ENCODE measurements at regions not wholly inside any gene's neighbourhood (a gene's known extent, or its start where the extent isn't known, plus 50 kb on each side); places are given as distances from the start of the nearest gene placed in this dataset.

- TF ChIP-seq TSHZ2 (CRISPR knock-in tag; IDR thresholded peaks at IDR 0.05), result no peak
- TF ChIP-seq GLIS3 (CRISPR knock-in tag; IDR thresholded peaks at IDR 0.05), result no peak
- TF ChIP-seq CREB5 (CRISPR knock-in tag; IDR thresholded peaks at IDR 0.05; ENCODE audit: low read depth), result no peak
- no peak for TF ChIP-seq OSR1 (CRISPR knock-in tag; IDR thresholded peaks at IDR 0.05)
- TF ChIP-seq PPARA (CRISPR knock-in tag; IDR thresholded peaks at IDR 0.05; ENCODE audit: borderline replicate concordance), result no peak
- no peak for TF ChIP-seq TCF4 (CRISPR knock-in tag; IDR thresholded peaks at IDR 0.05; ENCODE audit: borderline replicate concordance)
- no peak for ATAC-seq
Measured at GRCh38 chr18:73414069-73414468, 546.3 kb upstream of the NETO1 start.

- no peak for ATAC-seq
- no peak for TF ChIP-seq ZC3H10 (CRISPR knock-in tag; IDR thresholded peaks at IDR 0.05)
- TF ChIP-seq ZNF8 (CRISPR knock-in tag; IDR thresholded peaks at IDR 0.05), result no peak
Measured at GRCh38 chr18:73409242-73409641, 541.5 kb upstream of the NETO1 start.

GRCh38 chr18:73408469-73408868, 540.7 kb upstream of the NETO1 start:
- TF ChIP-seq ZC3H10 (CRISPR knock-in tag; IDR thresholded peaks at IDR 0.05) (no peak), ESRRG (CRISPR knock-in tag; IDR thresholded peaks at IDR 0.05) (no peak), ZNF8 (CRISPR knock-in tag; IDR thresholded peaks at IDR 0.05) (no peak), CREB5 (CRISPR knock-in tag; IDR thresholded peaks at IDR 0.05; ENCODE audit: low read depth) (no peak)
- ATAC-seq, result no peak

GRCh38 chr18:73407506-73407905, 539.7 kb upstream of the NETO1 start:
- TF ChIP-seq TSHZ2 (CRISPR knock-in tag; IDR thresholded peaks at IDR 0.05), result no peak
- no peak for TF ChIP-seq TOX (CRISPR knock-in tag; IDR thresholded peaks at IDR 0.05; ENCODE audit: borderline replicate concordance)
- no peak for TF ChIP-seq ZC3H10 (CRISPR knock-in tag; IDR thresholded peaks at IDR 0.05)
- no peak for TF ChIP-seq ZFP30 (CRISPR knock-in tag; IDR thresholded peaks at IDR 0.05)
- TF ChIP-seq OSR1 (CRISPR knock-in tag; IDR thresholded peaks at IDR 0.05), result no peak
- TF ChIP-seq ISL1 (CRISPR knock-in tag; IDR thresholded peaks at IDR 0.05), result no peak
- TF ChIP-seq ZNF565 (CRISPR knock-in tag; conservative IDR thresholded peaks at IDR 0.05; ENCODE audit: low read depth), result no peak
- TF ChIP-seq SNAI2 (CRISPR knock-in tag; IDR thresholded peaks at IDR 0.05), result no peak
- TF ChIP-seq CSRNP3 (CRISPR knock-in tag; IDR thresholded peaks at IDR 0.05), result no peak
- no peak for TF ChIP-seq BACH2 (CRISPR knock-in tag; IDR thresholded peaks at IDR 0.05; ENCODE audit: borderline replicate concordance)
- no peak for TF ChIP-seq ESRRG (CRISPR knock-in tag; IDR thresholded peaks at IDR 0.05)
- no peak for TF ChIP-seq ARNTL (CRISPR knock-in tag; IDR thresholded peaks at IDR 0.05; ENCODE audit: borderline replicate concordance, low read depth)
- no peak for TF ChIP-seq ZNF8 (CRISPR knock-in tag; IDR thresholded peaks at IDR 0.05)
- TF ChIP-seq TCF4 (CRISPR knock-in tag; IDR thresholded peaks at IDR 0.05; ENCODE audit: borderline replicate concordance), result no peak
- TF ChIP-seq CSDC2 (CRISPR knock-in tag; IDR thresholded peaks at IDR 0.05), result no peak
- no peak for TF ChIP-seq PATZ1 (CRISPR knock-in tag; IDR thresholded peaks at IDR 0.05; ENCODE audit: borderline replicate concordance)
- no peak for TF ChIP-seq PPARA (CRISPR knock-in tag; IDR thresholded peaks at IDR 0.05; ENCODE audit: borderline replicate concordance)
- peak; percentile 36; the same call in 1 of the 3 replicates for ATAC-seq
